A204.1 (cell line): ENCODE measurements at regions not wholly inside any gene's neighbourhood (a gene's known extent, or its start where the extent isn't known, plus 50 kb on each side); places are given as distances from the start of the nearest gene placed in this dataset.
"Not testable (repeated sequence)": the region's sequence is repeated elsewhere in the genome, so short reads cannot be mapped to it uniquely, and the experiment has no call there.

ENCODE experiments used
- FAIRE-seq: peaks from 2 replicates; lab custom pipeline; 2012; peaks lifted over from hg19 to GRCh38; lab: Jason Lieb, UNC

DNA sequence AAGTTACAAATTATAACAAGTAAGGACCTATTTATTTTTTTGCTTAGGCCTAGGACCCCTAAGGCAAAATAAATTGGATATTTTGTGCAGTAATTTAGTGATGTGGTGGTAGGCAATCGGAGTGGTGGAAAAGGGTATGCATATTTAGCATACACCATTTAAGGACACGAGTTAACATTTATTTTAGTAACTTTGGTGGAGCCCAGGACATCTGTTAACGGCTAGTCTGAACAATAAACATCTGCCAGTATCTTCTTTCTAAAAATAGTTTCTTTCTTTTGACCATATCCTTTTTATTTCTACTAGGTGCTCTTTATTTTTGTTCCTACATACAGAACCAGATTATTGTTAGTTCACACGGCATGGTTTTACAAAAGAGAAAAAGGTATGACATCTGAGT, 326.3 kb downstream of the CHL1 start:
- no peak for FAIRE-seq

GRCh38 chr3:525415-525814, 328.9 kb downstream of the CHL1 start:
- FAIRE-seq = no peak

- FAIRE-seq = no peak
Measured at GRCh38 chr3:535566-536416, 339.2 kb downstream of the CHL1 start.

GRCh38 chr3:536417-536813, 339.9 kb downstream of the CHL1 start:
- no peak for FAIRE-seq

- no peak for FAIRE-seq
Measured at GRCh38 chr3:541062-541801, 344.7 kb downstream of the CHL1 start.

GRCh38 chr3:542021-542420, 345.5 kb downstream of the CHL1 start:
- FAIRE-seq = no peak

DNA sequence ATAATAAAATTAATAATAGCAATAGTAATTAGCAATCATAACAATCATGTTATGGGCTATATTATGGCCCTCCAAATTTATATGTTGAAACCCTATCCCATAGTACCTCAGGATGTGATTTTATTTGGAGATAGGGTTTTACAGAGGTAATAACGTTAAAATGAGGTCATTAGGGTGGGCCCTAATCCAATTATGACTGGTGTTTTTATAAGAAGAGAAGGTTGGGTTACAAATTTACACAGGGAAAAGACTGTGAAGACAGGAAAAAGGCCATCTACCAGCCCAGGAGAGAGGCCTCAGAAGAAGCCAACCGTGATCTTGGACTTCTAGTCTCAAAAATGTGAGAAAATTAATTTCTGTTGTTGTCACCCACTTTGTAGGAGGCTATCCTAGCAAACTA, 353.1 kb downstream of the CHL1 start:
- no peak for FAIRE-seq

DNA sequence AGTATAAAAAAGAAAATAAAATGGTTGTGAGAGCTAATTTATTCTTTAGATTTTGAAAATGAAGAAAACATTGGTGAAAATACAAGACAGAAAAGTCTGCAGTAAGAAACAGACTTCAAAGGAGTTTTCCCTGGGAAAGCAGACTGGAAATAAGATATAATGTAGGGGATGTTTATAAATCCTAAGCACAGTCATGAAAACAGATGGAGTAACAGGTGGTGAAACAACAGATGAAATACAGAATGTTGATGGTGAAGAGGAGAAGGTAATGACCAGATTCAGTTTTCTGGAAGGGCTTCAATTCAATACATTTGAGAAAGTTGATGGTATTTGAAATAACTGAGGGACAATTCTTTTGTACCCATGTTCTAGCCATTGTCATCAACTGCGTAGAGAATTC, 353.9 kb downstream of the CHL1 start:
- FAIRE-seq = no peak

GRCh38 chr3:557972-558371, 361.4 kb downstream of the CHL1 start:
- no peak for FAIRE-seq

GRCh38 chr3:567488-568185, 371.1 kb downstream of the CHL1 start:
- FAIRE-seq = no peak

GRCh38 chr3:579529-579928, 383.0 kb downstream of the CHL1 start:
- FAIRE-seq = not testable (repeated sequence)

DNA sequence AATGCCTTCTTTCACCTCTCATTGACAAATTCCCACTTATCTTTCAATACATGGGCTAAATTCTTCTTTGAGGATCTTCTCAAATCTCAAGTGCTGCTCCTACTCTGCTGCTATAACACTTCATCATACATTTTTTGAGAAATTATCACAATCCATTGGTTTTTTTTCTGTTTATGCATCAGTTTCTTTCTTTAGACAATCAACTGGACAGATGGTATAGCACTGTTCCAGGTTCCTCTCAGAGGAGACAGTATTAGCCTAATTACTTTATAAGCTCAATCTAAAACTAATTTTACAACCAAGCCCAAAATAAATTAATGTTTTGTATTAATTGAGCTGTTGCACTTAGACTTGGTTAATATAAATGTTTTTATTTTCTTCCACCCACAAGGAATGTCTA, 392.5 kb downstream of the CHL1 start:
- not testable (repeated sequence) for FAIRE-seq

GRCh38 chr3:597304-597703, 400.7 kb downstream of the CHL1 start:
- FAIRE-seq = not testable (repeated sequence)

DNA sequence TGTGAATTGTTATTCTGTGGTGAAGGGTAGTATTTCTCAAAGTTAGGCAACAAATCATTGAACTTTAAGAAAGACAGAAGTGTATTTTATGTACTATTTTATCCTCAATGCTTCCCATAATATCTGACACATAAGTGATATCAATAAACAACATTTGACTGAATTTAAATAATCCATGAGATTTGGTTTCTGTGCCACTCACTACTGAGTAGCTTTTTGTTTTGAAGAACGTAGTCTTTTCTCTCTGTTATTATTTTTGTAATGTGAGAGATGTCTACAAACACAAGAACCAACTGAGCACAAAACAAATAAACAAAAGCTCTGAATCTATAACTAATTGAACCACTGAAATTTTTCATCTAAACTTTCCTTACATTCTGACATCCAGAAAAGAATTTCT, 401.2 kb downstream of the CHL1 start:
- FAIRE-seq = not testable (repeated sequence)

DNA sequence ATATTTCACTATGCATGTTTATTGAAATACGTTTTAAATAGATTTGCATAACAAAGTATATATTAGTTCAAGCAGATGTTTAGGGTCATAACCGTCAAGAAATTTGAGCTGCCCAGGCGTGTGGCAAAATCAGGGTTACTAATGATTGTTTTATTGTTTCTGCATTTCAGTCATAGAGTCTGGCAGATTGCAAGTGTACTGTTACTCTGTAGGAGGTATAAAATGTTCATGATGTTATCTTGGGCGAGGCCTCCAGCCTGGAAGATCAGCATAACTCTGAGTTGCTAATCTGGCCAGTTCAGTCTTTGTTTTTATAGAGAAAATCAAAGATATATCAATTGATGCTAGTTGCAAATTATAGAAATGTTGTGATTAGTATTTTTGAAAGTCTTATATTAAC, 410.9 kb downstream of the CHL1 start:
- FAIRE-seq = not testable (repeated sequence)

- FAIRE-seq = no peak
Measured at GRCh38 chr3:621714-622113, 425.2 kb downstream of the CHL1 start.

GRCh38 chr3:622314-622713, 425.8 kb downstream of the CHL1 start:
- no peak for FAIRE-seq

DNA sequence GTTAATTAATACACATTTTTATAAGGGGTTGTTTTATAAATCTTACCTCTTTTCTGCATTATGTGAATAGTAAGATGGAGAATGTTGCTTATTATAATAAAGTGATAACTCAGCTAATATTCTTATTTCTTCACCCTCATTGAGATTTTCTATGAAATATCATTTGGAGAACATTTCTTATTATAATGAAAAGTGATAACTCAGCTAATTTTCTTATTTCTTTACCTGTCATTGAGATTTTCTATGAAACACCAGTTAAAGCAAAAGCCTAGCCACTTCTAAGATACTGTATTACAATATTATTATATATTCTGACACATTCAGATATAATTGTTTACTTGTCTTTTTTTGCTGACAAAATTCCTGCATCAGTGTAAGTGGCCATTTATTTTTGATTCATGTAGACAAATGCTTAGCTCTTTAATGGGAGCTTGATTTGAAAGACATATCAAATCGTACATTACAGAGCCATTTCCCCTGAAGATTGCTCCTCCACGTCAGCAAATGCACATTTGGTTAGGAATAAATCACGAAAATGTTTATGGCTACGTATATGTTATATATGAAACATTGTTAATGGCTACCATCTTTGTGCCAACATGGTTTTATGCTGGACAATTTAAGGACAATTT, 427.5 kb downstream of the CHL1 start:
- no peak for FAIRE-seq

DNA sequence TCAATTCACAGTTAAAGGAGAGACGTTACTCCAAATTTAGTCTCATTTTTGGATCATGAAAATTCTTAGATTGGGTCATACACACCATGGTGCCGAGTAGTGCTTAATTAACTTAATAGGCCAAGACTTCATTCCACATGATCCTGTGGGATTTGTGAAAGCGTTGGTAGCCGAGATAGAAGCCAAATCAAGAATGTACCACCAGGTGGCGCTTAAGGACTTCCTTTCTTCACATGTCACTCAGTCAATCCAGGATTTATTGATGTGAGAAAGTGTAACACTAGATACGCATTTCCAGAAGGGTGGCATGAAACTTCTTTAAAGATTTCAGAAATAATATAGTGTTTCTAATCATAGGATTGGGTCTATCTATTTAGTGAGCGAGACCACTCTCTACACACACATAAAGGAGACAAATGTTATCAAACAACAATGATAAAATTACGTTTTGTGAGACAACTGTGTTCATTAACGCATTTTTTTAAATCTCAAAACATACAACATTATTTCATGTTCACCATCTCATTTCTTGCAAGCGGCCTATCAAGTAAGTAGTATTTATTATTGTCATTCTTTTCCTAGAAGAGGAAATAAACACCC, 436.1 kb downstream of the CHL1 start:
- peak; percentile 80 for FAIRE-seq

DNA sequence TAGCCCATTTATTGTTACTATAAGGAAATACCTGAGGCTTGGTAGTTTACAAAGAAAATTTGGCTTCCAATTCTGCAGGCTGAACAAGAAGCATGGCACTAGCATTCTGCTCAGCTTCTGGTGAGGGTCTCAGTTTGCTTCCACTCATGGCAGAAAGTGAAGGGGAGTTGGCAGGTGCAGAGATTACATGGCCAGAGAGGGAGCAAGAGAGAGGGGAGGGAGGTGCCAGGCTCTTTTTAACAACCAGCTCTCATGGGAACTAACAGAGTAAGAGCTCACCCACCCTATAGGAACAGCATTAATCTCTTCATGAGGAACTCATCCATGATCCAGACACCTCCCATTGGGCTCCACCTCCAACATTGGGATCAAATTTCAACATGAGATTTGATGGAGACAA, 437.9 kb downstream of the CHL1 start:
- FAIRE-seq = no peak

DNA sequence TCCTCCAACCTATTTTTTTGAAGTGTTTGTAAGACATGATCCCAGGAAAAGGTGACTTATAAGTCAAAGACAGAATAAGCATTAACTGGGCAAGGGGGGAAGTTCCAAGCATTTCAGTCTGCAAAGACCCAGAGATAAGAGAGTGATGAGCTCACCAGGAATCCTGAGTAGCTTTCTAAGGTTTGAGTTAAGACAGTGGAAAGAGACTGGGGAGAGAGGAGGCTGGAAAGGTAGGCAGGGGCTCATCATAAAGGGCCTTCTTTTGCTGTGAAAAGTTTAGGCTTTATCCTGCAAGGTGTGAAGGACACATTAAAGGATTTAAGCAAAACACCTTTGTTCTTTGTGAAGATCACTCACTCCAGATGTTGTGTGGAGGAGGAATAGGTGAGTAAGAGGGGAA, 438.8 kb downstream of the CHL1 start:
- no peak for FAIRE-seq

GRCh38 chr3:643376-643775, 446.8 kb downstream of the CHL1 start:
- no peak for FAIRE-seq
